ENCODE measurements at regions not wholly inside any gene's neighbourhood (a gene's known extent, or its start where the extent isn't known, plus 50 kb on each side); places are given as distances from the start of the nearest gene placed in this dataset.

GRCh38 chr6:84576029-84576428 is 188.4 kb downstream of the TBX18 start:
- TF ChIP-seq EZH2phosphoT487 (IDR thresholded peaks at IDR 0.05; ENCODE audit: borderline replicate concordance), result no peak
- TF ChIP-seq CTCF (conservative IDR thresholded peaks at IDR 0.05; ENCODE audit: low read length), result no peak
